HG03432 (cell line): ENCODE measurements at regions not wholly inside any gene's neighbourhood (a gene's known extent, or its start where the extent isn't known, plus 50 kb on each side); places are given as distances from the start of the nearest gene placed in this dataset.
"Not testable (repeated sequence)": the region's sequence is repeated elsewhere in the genome, so short reads cannot be mapped to it uniquely, and the experiment has no call there.

ENCODE experiments used
- ATAC-seq: cut with Tn5 transposase; IDR thresholded peaks from one replicate; pipeline ENCODE4 v1.9.1; 2021; ENCODE audit warnings: mild to moderate bottlenecking, moderate library complexity; ENCODE audit not compliant: unreplicated experiment

GRCh38 chr12:131430158-131430742 lies 280.6 kb upstream of the SFSWAP start:
- no peak for ATAC-seq

GRCh38 chr12:131431126-131431655 lies 279.7 kb upstream of the SFSWAP start:
- ATAC-seq, result not testable (repeated sequence)

- ATAC-seq, result peak; percentile 74
Observed at GRCh38 chr12:131432532-131433260, 278.2 kb upstream of the SFSWAP start.

GRCh38 chr12:131434208-131435125 lies 276.4 kb upstream of the SFSWAP start:
- no peak for ATAC-seq

GRCh38 chr12:131436922-131437705 lies 273.8 kb upstream of the SFSWAP start:
- ATAC-seq, result no peak

GRCh38 chr12:131437706-131438492 lies 273.0 kb upstream of the SFSWAP start:
- no peak for ATAC-seq

GRCh38 chr12:131438493-131438835 lies 272.4 kb upstream of the SFSWAP start:
- not testable (repeated sequence) for ATAC-seq

- ATAC-seq, result no peak
Observed at GRCh38 chr12:131438881-131439280, 272.0 kb upstream of the SFSWAP start.

- not testable (repeated sequence) for ATAC-seq
Observed at GRCh38 chr12:131439752-131440151, 271.1 kb upstream of the SFSWAP start.

GRCh38 chr12:131440209-131441059 lies 270.5 kb upstream of the SFSWAP start:
- not testable (repeated sequence) for ATAC-seq

GRCh38 chr12:131441060-131441396 lies 269.9 kb upstream of the SFSWAP start:
- ATAC-seq, result no peak

- no peak for ATAC-seq
Observed at GRCh38 chr12:131441638-131442336, 269.1 kb upstream of the SFSWAP start.

- ATAC-seq, result no peak
Observed at GRCh38 chr12:131442337-131442918, 268.5 kb upstream of the SFSWAP start.

GRCh38 chr12:131443019-131444000 lies 267.6 kb upstream of the SFSWAP start:
- no peak for ATAC-seq

GRCh38 chr12:131444220-131445164 lies 266.4 kb upstream of the SFSWAP start:
- ATAC-seq, result no peak
